WTC11 (cell line): ENCODE measurements at regions not wholly inside any gene's neighbourhood (a gene's known extent, or its start where the extent isn't known, plus 50 kb on each side); places are given as distances from the start of the nearest gene placed in this dataset.
"Not testable (repeated sequence)": the region's sequence is repeated elsewhere in the genome, so short reads cannot be mapped to it uniquely, and the experiment has no call there.

Experiments
- ATAC-seq: fragments of 200-7000 bp; cut with Tn5 transposase; 2 replicates; pipeline ENCODE4 v1.10.0; 2021; ENCODE audit warnings: mild to moderate bottlenecking, moderate library complexity
- CTCF ChIA-PET: fragments of 300-600 bp; sonication (Branson Sonifier 250); formaldehyde crosslinking; loops from one replicate; lab custom pipeline; 2021; ENCODE audit warnings: antibody characterized with exemption; lab: Charles Lee
- POLR2A ChIA-PET: fragments of 350-600 bp; sonication (Branson Sonifier 250); formaldehyde crosslinking; loops from one replicate; lab custom pipeline; 2021; ENCODE audit warnings: antibody characterized with exemption; lab: Charles Lee
- DNase-seq: peaks from one replicate; pipeline ENCODE4 v3.0.0; 2021; ENCODE audit warnings: low spot score
- H3K27ac Mint-ChIP-seq: 2 replicates; pipeline ENCODE4 v1.8.0; 2021; ENCODE audit warnings: mixed read lengths
- H3K27me3 Mint-ChIP-seq: 2 replicates; pipeline ENCODE4 v1.8.0; 2021; ENCODE audit warnings: low read depth, mild to moderate bottlenecking, moderate library complexity, mixed read lengths
- H3K36me3 Mint-ChIP-seq: 2 replicates; pipeline ENCODE4 v1.8.0; 2021; ENCODE audit warnings: mixed read lengths
- H3K4me1 Mint-ChIP-seq: 2 replicates; pipeline ENCODE4 v1.8.0; 2022; ENCODE audit warnings: mixed read lengths
- H3K4me3 Mint-ChIP-seq: 2 replicates; pipeline ENCODE4 v1.8.0; 2021; ENCODE audit warnings: mild to moderate bottlenecking, moderate library complexity, mixed read lengths
- H3K9me3 Mint-ChIP-seq: 2 replicates; pipeline ENCODE4 v1.8.0; 2021; ENCODE audit warnings: mixed read lengths
- ARID4B ChIP-seq: sonication (generic); formaldehyde crosslinking; IDR thresholded peaks from 2 replicates; pipeline ENCODE4 v1.8.0; 2023; ENCODE audit warnings: missing genetic modification reagents, mild to moderate bottlenecking, borderline replicate concordance
- ATF6 ChIP-seq: sonication (generic); formaldehyde crosslinking; IDR thresholded peaks from 2 replicates; pipeline ENCODE4 v1.8.1; 2023; ENCODE audit warnings: mild to moderate bottlenecking, missing genetic modification reagents
- ETV6 ChIP-seq: sonication (generic); formaldehyde crosslinking; IDR thresholded peaks from 2 replicates; pipeline ENCODE4 v1.8.1; 2022; ENCODE audit warnings: mild to moderate bottlenecking, missing genetic modification reagents
- FOXP1 ChIP-seq: sonication (generic); formaldehyde crosslinking; IDR thresholded peaks from 2 replicates; pipeline ENCODE4 v1.8.0; 2022; ENCODE audit warnings: missing genetic modification reagents, mild to moderate bottlenecking, moderate library complexity, borderline replicate concordance
- GRHL2 ChIP-seq: fragments of 250-450 bp; sonication (Bioruptor Pico); IDR thresholded peaks from 2 replicates; pipeline ENCODE4 v1.8.0; 2022; ENCODE audit warnings: mild to moderate bottlenecking, moderate library complexity; ENCODE audit not compliant: insufficient replicate concordance, severe bottlenecking
- IRF1 ChIP-seq: sonication (generic); formaldehyde crosslinking; IDR thresholded peaks from 2 replicates; pipeline ENCODE4 v1.8.0; 2023; ENCODE audit warnings: missing genetic modification reagents
- MAX ChIP-seq: sonication (generic); formaldehyde crosslinking; IDR thresholded peaks from 2 replicates; pipeline ENCODE4 v1.8.0; 2022; ENCODE audit warnings: mild to moderate bottlenecking, missing genetic modification reagents
- MLX ChIP-seq: sonication (generic); formaldehyde crosslinking; IDR thresholded peaks from 2 replicates; pipeline ENCODE4 v1.8.1; 2023; ENCODE audit warnings: mild to moderate bottlenecking, missing genetic modification reagents, moderate library complexity
- NFYB ChIP-seq: sonication (generic); formaldehyde crosslinking; conservative IDR thresholded peaks from 2 replicates; pipeline ENCODE4 v1.8.0; 2022; ENCODE audit warnings: low read depth, missing genetic modification reagents
- PRRX2 ChIP-seq: fragments of 250-450 bp; sonication (Bioruptor Pico); IDR thresholded peaks from 2 replicates; pipeline ENCODE4 v1.8.0; 2021; ENCODE audit warnings: mild to moderate bottlenecking
- SMAD4 ChIP-seq: sonication (generic); formaldehyde crosslinking; IDR thresholded peaks from 2 replicates; pipeline ENCODE4 v1.8.0; 2022; ENCODE audit warnings: mild to moderate bottlenecking, missing genetic modification reagents
- SOX15 ChIP-seq: fragments of 250-450 bp; sonication (Bioruptor Pico); IDR thresholded peaks from 2 replicates; pipeline ENCODE4 v1.9.0; 2021; ENCODE audit warnings: mild to moderate bottlenecking
- TP53 ChIP-seq: sonication (generic); formaldehyde crosslinking; IDR thresholded peaks from 2 replicates; pipeline ENCODE4 v1.8.1; 2023; ENCODE audit warnings: mild to moderate bottlenecking, missing genetic modification reagents
- ZNF317 ChIP-seq: sonication (generic); formaldehyde crosslinking; IDR thresholded peaks from 2 replicates; pipeline ENCODE4 v1.8.1; 2023; ENCODE audit warnings: low read depth, mild to moderate bottlenecking, moderate library complexity, missing genetic modification reagents, borderline replicate concordance
- ZNF396 ChIP-seq: fragments of 250-450 bp; sonication (Bioruptor Pico); IDR thresholded peaks from 2 replicates; pipeline ENCODE4 v1.8.0; 2021; ENCODE audit warnings: mild to moderate bottlenecking, moderate library complexity, borderline replicate concordance
- ZNF416 ChIP-seq: fragments of 250-450 bp; sonication (Bioruptor Pico); IDR thresholded peaks from 2 replicates; pipeline ENCODE4 v1.9.0; 2021; ENCODE audit warnings: mild to moderate bottlenecking, inconsistent platforms
- ZNF671 ChIP-seq: fragments of 250-450 bp; sonication (Bioruptor Pico); IDR thresholded peaks from 2 replicates; pipeline ENCODE4 v1.8.0; 2021; ENCODE audit warnings: mild to moderate bottlenecking

GRCh38 chr2:167843217-167843616, 404.2 kb downstream of the STK39 start (continued):
- TF ChIP-seq ARID4B (no peak), IRF1 (CRISPR knock-in tag) (no peak), SMAD4 (CRISPR knock-in tag) (no peak), ZNF317 (no peak)

- ATAC-seq, result no peak
- Mint-ChIP-seq H3K36me3 (peaks cover 28% of the 10 kb centered on the region), H3K27me3 (no peaks in the 10 kb centered on the region; the same call in 1 of the 2 replicates)
- CTCF ChIA-PET, result no interaction called here
- POLR2A ChIA-PET, result no interaction called here
- TF ChIP-seq MAX (CRISPR knock-in tag) (no peak), SOX15 (CRISPR knock-in tag) (no peak), ATF6 (no peak), ZNF416 (CRISPR knock-in tag) (no peak), TP53 (CRISPR knock-in tag) (no peak), ZNF671 (CRISPR knock-in tag) (no peak), FOXP1 (CRISPR knock-in tag) (no peak), IRF1 (CRISPR knock-in tag) (no peak), ETV6 (CRISPR knock-in tag) (no peak), ZNF396 (CRISPR knock-in tag) (no peak), MLX (CRISPR knock-in tag) (no peak), GRHL2 (CRISPR knock-in tag) (no peak), PRRX2 (no peak), NFYB (CRISPR knock-in tag) (no peak)
- TF ChIP-seq, all 79 proteins: peak for 0
- Mint-ChIP-seq H3K4me3 (no peak overlapping the region), H3K4me1 (peaks cover 28% of the 10 kb centered on the region), H3K27ac (no peak overlapping the region), H3K9me3 (peaks cover 20% of the 10 kb centered on the region)
- DNase-seq, result no peak
Observed at GRCh38 chr2:167842047-167842446, 405.3 kb downstream of the STK39 start.

- H3K36me3 Mint-ChIP-seq, result peaks cover 43% of the 10 kb centered on the region
- DNase-seq, CTCF ChIA-PET, POLR2A ChIA-PET, ATAC-seq, H3K4me3 Mint-ChIP-seq, H3K27ac Mint-ChIP-seq, H3K27me3 Mint-ChIP-seq: not testable (repeated sequence)
- peaks cover 25% of the 10 kb centered on the region for H3K9me3 Mint-ChIP-seq
- peaks cover 11% of the 10 kb centered on the region for H3K4me1 Mint-ChIP-seq
Observed at GRCh38 chr2:167835290-167835689, 412.1 kb downstream of the STK39 start.
